PC-3 (cell line): ENCODE measurements at regions not wholly inside any gene's neighbourhood (a gene's known extent, or its start where the extent isn't known, plus 50 kb on each side); places are given as distances from the start of the nearest gene placed in this dataset.

Experiments used
- ATAC-seq: fragments of 200-7000 bp; cut with Tn5 transposase; 2 replicates; pipeline ENCODE4 v1.9.1; 2020; ENCODE audit warnings: mild to moderate bottlenecking, moderate library complexity
- BruUV-seq: library from RNA; stranded (reverse); fragments of 400-500 nt; replicated peaks from 2 replicates; lab custom pipeline; 2021; lab: Mats Ljungman, UMichigan
- CTCF ChIA-PET: fragments of 300-600 bp; sonication (Branson Sonifier 250); formaldehyde crosslinking; loops from one replicate; lab custom pipeline; 2022; ENCODE audit warnings: antibody characterized with exemption; lab: Charles Lee
- POLR2A ChIA-PET: fragments of 300-600 bp; sonication (Branson Sonifier 250); formaldehyde crosslinking; loops from one replicate; lab custom pipeline; 2022; ENCODE audit warnings: antibody characterized with exemption; ENCODE audit not compliant: unreplicated experiment; lab: Charles Lee
- DNase-seq: peaks from one replicate; pipeline ENCODE4 v3.0.0-alpha.2; 2015
- H2AFZ ChIP-seq: fragments of 300-600 bp; sonication (generic); 2 replicates; pipeline ENCODE4 v1.6.0; 2016; ENCODE audit warnings: antibody characterized with exemption, low read length
- H3F3A ChIP-seq: fragments of 300-600 bp; sonication (generic); one replicate; pipeline ENCODE4 v1.6.0; 2017; ENCODE audit warnings: antibody characterized with exemption, low read length, control low read depth, mild to moderate bottlenecking; ENCODE audit not compliant: unreplicated experiment
- H3K27ac ChIP-seq: fragments of 300-600 bp; sonication (generic); 2 replicates; pipeline ENCODE4 v1.5.1; 2016; ENCODE audit warnings: mild to moderate bottlenecking, low read length
- H3K27me3 ChIP-seq: fragments of 300-600 bp; sonication (generic); 2 replicates; pipeline ENCODE4 v1.6.1; 2016; ENCODE audit warnings: low read length, mixed read lengths
- H3K36me3 ChIP-seq: fragments of 300-600 bp; sonication (generic); 2 replicates; pipeline ENCODE4 v1.6.1; 2016; ENCODE audit warnings: low read depth, mixed run types, low read length, mixed read lengths
- H3K4me1 ChIP-seq: fragments of 300-600 bp; sonication (generic); 2 replicates; pipeline ENCODE4 v1.5.1; 2016; ENCODE audit warnings: low read length; ENCODE audit not compliant: insufficient read depth
- H3K4me2 ChIP-seq: fragments of 300-600 bp; sonication (generic); 2 replicates; pipeline ENCODE4 v1.6.0; 2016; ENCODE audit warnings: low read length
- H3K4me3 ChIP-seq: fragments of 300-600 bp; sonication (generic); 2 replicates; pipeline ENCODE4 v1.5.1; 2016; ENCODE audit warnings: mild to moderate bottlenecking, low read length, mixed read lengths
- H3K79me2 ChIP-seq: fragments of 300-600 bp; sonication (generic); 2 replicates; pipeline ENCODE4 v1.6.1; 2017; ENCODE audit warnings: low read length, mixed read lengths
- H3K9ac ChIP-seq: fragments of 300-600 bp; sonication (generic); 2 replicates; pipeline ENCODE4 v1.6.0; 2016; ENCODE audit warnings: mild to moderate bottlenecking, low read length
- H3K9me2 ChIP-seq: fragments of 300-600 bp; sonication (generic); replicated peaks from 2 replicates; pipeline ENCODE4 v1.6.1; 2016; ENCODE audit warnings: mixed run types, low read length, mixed read lengths
- H3K9me3 ChIP-seq: fragments of 300-600 bp; sonication (generic); 2 replicates; pipeline ENCODE4 v1.6.1; 2016; ENCODE audit warnings: low read length, mixed read lengths
- H4K20me1 ChIP-seq: fragments of 300-600 bp; sonication (generic); 2 replicates; pipeline ENCODE4 v1.6.1; 2016; ENCODE audit warnings: low read length, mixed read lengths
- CTCF ChIP-seq: fragments of 300-600 bp; sonication (generic); conservative IDR thresholded peaks from 2 replicates; pipeline ENCODE4 v1.5.1; 2017; ENCODE audit warnings: antibody characterized with exemption, low read depth, mild to moderate bottlenecking, low read length
- EZH2 ChIP-seq: fragments of 300-600 bp; sonication (generic); IDR thresholded peaks from one replicate; pipeline ENCODE4 v1.6.1; 2017; ENCODE audit warnings: antibody characterized with exemption, mild to moderate bottlenecking, low read length; ENCODE audit not compliant: unreplicated experiment
- EZH2phosphoT487 ChIP-seq: fragments of 300-600 bp; sonication (generic); IDR thresholded peaks from 2 replicates; pipeline ENCODE4 v1.6.1; 2018; ENCODE audit warnings: mild to moderate bottlenecking, antibody characterized with exemption, low read length, borderline replicate concordance
- intact Hi-C: fragments of 100-400 bp; cut with micrococcal nuclease; formaldehyde crosslinking; loops from 2 replicates; pipeline ENCODE4 v1.9.0; 2023

DNA sequence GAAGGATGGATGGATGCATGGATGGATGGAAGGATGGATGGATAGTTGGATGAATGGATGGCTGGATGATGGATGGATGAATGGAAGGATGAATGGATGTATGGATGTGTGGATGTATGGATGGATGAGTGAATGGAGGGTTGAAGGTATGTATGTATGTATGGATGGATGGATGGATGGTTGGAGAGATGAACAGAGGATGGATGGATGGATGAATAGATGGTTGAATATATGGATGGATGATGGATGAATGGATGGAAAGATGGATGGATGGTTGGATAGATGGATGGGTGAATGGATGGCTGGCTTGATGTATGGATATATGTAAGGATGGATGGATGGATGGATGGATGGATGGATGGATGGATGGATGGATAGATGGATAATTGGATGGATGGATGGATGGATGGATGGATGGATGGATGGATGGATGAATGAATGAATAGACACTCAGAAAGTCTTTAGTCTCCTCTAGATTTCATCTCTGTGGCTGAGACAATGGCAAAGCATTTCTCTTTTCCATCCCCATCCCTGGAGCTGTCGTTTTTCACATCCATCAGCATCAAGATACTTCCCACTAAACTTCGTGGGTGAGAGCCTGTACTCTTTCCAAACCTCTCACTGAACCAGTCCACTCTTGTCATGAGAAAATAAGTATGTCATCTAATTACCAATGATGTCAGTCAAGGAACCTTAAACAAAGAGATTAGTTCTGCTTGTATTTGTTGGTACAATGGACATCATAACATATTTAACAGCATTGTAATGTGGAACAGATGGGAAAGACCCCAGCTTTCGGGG lies 74.8 kb upstream of the CLMN start:
- no peaks in the 10 kb centered on the region for H3K4me1 ChIP-seq
- H3K79me2 ChIP-seq, result no peaks in the 10 kb centered on the region
- H3F3A ChIP-seq, result no peaks in the 10 kb centered on the region
- H3K27ac ChIP-seq, result no peak overlapping the region
- TF ChIP-seq EZH2phosphoT487, result no peak
- no peak for TF ChIP-seq CTCF
- no peak for TF ChIP-seq EZH2
- H3K9me3 ChIP-seq, result no peaks in the 10 kb centered on the region
- H3K4me2 ChIP-seq, result no peak overlapping the region
- DNase-seq, result no peak
- H4K20me1 ChIP-seq, result no peaks in the 10 kb centered on the region
- no peaks in the 10 kb centered on the region for H3K27me3 ChIP-seq
- H2AFZ ChIP-seq, result no peak overlapping the region
- ChIA-PET POLR2A (no interaction called here), CTCF (no interaction called here)
- no peaks in the 10 kb centered on the region for H3K9me2 ChIP-seq
- no peaks in the 10 kb centered on the region for H3K36me3 ChIP-seq
- ATAC-seq, result no peak
- H3K9ac ChIP-seq, result no peak overlapping the region
- no peak overlapping the region for H3K4me3 ChIP-seq
- intact Hi-C loops, result no loop called here
- BruUV-seq, result no TSS peak

- Histone ChIP-seq H4K20me1 (no peaks in the 10 kb centered on the region), H3K9ac (no peak overlapping the region), H3K4me1 (peaks cover 6% of the 10 kb centered on the region), H3K79me2 (no peaks in the 10 kb centered on the region), H3K9me3 (no peaks in the 10 kb centered on the region), H2AFZ (no peak overlapping the region), H3K9me2 (no peaks in the 10 kb centered on the region), H3F3A (no peaks in the 10 kb centered on the region), H3K27me3 (no peaks in the 10 kb centered on the region), H3K27ac (no peak overlapping the region), H3K4me2 (no peak overlapping the region), H3K36me3 (no peaks in the 10 kb centered on the region), H3K4me3 (no peak overlapping the region)
- ATAC-seq, result no peak
- DNase-seq, result no peak
- ChIA-PET POLR2A (no interaction called here), CTCF (no interaction called here)
- intact Hi-C loops, result no loop called here
- no TSS peak for BruUV-seq
- no peak for TF ChIP-seq EZH2phosphoT487
- TF ChIP-seq EZH2, result no peak
- no peak for TF ChIP-seq CTCF
Measured at GRCh38 chr14:95392841-95393240, 73.1 kb upstream of the CLMN start.

- no peak overlapping the region for H2AFZ ChIP-seq
- TF ChIP-seq CTCF (no peak), EZH2phosphoT487 (no peak), EZH2 (no peak)
- no peaks in the 10 kb centered on the region for H3K9me2 ChIP-seq
- peaks cover 6% of the 10 kb centered on the region for H3K4me1 ChIP-seq
- H3K9ac ChIP-seq, result no peak overlapping the region
- POLR2A ChIA-PET, result no interaction called here
- H4K20me1 ChIP-seq, result no peaks in the 10 kb centered on the region
- ATAC-seq, result no peak
- CTCF ChIA-PET, result no interaction called here
- BruUV-seq, result no TSS peak
- DNase-seq, result no peak
- H3K27ac ChIP-seq, result no peak overlapping the region
- H3K4me3 ChIP-seq, result no peak overlapping the region
- no peak overlapping the region for H3K4me2 ChIP-seq
- intact Hi-C loops, result no loop called here
- no peaks in the 10 kb centered on the region for H3F3A ChIP-seq
- no peaks in the 10 kb centered on the region for H3K36me3 ChIP-seq
- H3K79me2 ChIP-seq, result no peaks in the 10 kb centered on the region
- H3K9me3 ChIP-seq, result no peaks in the 10 kb centered on the region
- H3K27me3 ChIP-seq, result no peaks in the 10 kb centered on the region
Measured at GRCh38 chr14:95391331-95391730, 71.6 kb upstream of the CLMN start.
